HG02642 (cell line): ENCODE measurements at regions not wholly inside any gene's neighbourhood (a gene's known extent, or its start where the extent isn't known, plus 50 kb on each side); places are given as distances from the start of the nearest gene placed in this dataset.
"Not testable (repeated sequence)": the region's sequence is repeated elsewhere in the genome, so short reads cannot be mapped to it uniquely, and the experiment has no call there.

ENCODE experiments used
- ATAC-seq: cut with Tn5 transposase; IDR thresholded peaks from one replicate; pipeline ENCODE4 v1.9.1; 2021; ENCODE audit warnings: mild to moderate bottlenecking; ENCODE audit not compliant: unreplicated experiment, poor library complexity

- ATAC-seq = no peak
Measured at GRCh38 chr1:230561570-230561969, 80.7 kb upstream of the COG2 start.

GRCh38 chr1:230558324-230558723, 84.0 kb upstream of the COG2 start:
- no peak for ATAC-seq

- ATAC-seq = no peak
Measured at GRCh38 chr1:230556453-230556852, 85.8 kb upstream of the COG2 start.

- no peak for ATAC-seq
Measured at GRCh38 chr1:230555814-230556213, 86.5 kb upstream of the COG2 start.

GRCh38 chr1:230552880-230553279, 89.4 kb upstream of the COG2 start:
- ATAC-seq = no peak

- ATAC-seq = not testable (repeated sequence)
Measured at GRCh38 chr1:230550945-230551344, 91.3 kb upstream of the COG2 start.

- ATAC-seq = no peak
Measured at GRCh38 chr1:230550428-230550827, 91.9 kb upstream of the COG2 start.

- ATAC-seq = no peak
Measured at GRCh38 chr1:230549625-230550024, 92.7 kb upstream of the COG2 start.

- no peak for ATAC-seq
Measured at GRCh38 chr1:230548997-230549396, 93.3 kb upstream of the COG2 start.

- no peak for ATAC-seq
Measured at GRCh38 chr1:230548357-230548756, 93.9 kb upstream of the COG2 start.

- ATAC-seq = no peak
Measured at GRCh38 chr1:230545181-230545580, 97.1 kb upstream of the COG2 start.

- no peak for ATAC-seq
Measured at GRCh38 chr1:230544758-230545157, 97.5 kb upstream of the COG2 start.

- no peak for ATAC-seq
Measured at GRCh38 chr1:230543085-230543484, 99.2 kb upstream of the COG2 start.

GRCh38 chr1:230542681-230543080, 99.6 kb upstream of the COG2 start:
- ATAC-seq = no peak

- ATAC-seq = no peak
Measured at GRCh38 chr1:230542054-230542453, 100.2 kb upstream of the COG2 start.

- no peak for ATAC-seq
Measured at GRCh38 chr1:230541306-230541705, 101.0 kb upstream of the COG2 start.

GRCh38 chr1:230540421-230541155, 101.7 kb upstream of the COG2 start:
- ATAC-seq = no peak

GRCh38 chr1:230537456-230537855, 104.8 kb upstream of the COG2 start:
- no peak for ATAC-seq

- ATAC-seq = no peak
Measured at GRCh38 chr1:230536641-230537155, 105.6 kb upstream of the COG2 start.

GRCh38 chr1:230534224-230534623, 108.1 kb upstream of the COG2 start:
- ATAC-seq = no peak

- ATAC-seq = no peak
Measured at GRCh38 chr1:230531103-230531502, 105.0 kb upstream of the PGBD5 start.

GRCh38 chr1:230519246-230519645, 93.1 kb upstream of the PGBD5 start:
- no peak for ATAC-seq
